ENCODE measurements at regions not wholly inside any gene's neighbourhood (a gene's known extent, or its start where the extent isn't known, plus 50 kb on each side); places are given as distances from the start of the nearest gene placed in this dataset.
"Not testable (repeated sequence)": the region's sequence is repeated elsewhere in the genome, so short reads cannot be mapped to it uniquely, and the experiment has no call there.

DNA sequence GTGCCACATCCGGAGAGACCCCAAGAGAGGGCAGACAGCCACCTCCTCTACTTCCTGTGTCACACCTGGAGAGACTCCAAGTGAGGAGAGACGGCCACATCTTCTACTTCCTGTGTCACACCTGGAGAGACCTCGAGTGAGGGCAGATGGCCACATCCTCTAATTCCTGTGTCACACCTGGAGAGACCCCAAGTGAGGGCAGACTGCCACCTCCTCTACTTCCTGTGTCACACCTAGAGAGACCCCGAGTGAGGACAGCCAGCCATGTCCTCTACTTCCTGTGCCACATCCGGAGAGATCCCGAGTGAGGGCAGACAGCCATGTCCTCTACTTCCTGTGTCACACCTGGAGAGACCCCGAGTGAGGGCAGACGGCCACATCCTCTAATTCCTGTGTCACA lies 150.7 kb upstream of the CDH4 start:
- not testable (repeated sequence) for H3K4me3 ChIP-seq (replicated peaks; ENCODE audit: insufficient read depth, low read length); H3K27me3 ChIP-seq (ENCODE audit: insufficient read depth, poor library complexity, severe bottlenecking); H3K27ac ChIP-seq (replicated peaks); DNase-seq (ENCODE audit: low read depth in 1 of 2, low spot score in 1 of 2)

DNA sequence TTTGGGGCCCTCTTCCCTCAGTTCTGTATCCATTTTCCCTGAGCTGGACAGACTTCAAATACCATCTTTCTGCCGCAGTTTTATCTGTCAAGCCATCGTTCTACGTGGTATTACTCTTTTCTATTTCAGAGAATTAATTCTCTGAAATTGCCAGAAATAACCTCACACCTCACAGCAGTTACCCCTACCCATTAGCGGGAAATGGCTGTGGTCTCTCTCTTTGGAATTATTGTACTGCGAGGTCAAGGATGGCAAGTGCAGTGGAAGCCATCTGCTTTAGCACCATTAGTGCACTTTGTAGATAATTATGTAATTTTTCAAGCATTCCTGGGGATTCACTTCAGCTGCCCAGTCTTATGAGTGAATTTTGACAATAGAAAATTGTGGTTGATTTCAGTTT lies 147.8 kb upstream of the CDH4 start:
- no peak for DNase-seq (ENCODE audit: low read depth in 1 of 2, low spot score in 1 of 2)
- Histone ChIP-seq H3K27ac (replicated peaks) (no peak overlapping the region), H3K4me3 (replicated peaks; ENCODE audit: insufficient read depth, low read length) (no peak overlapping the region), H3K27me3 (ENCODE audit: insufficient read depth, poor library complexity, severe bottlenecking) (no peaks in the 10 kb centered on the region)
- TF ChIP-seq POLR2AphosphoS5 (IDR thresholded peaks at IDR 0.05; ENCODE audit: low read depth) (no peak), GABPA (IDR thresholded peaks at IDR 0.05; ENCODE audit: low read depth) (no peak), SPI1 (IDR thresholded peaks at IDR 0.05; ENCODE audit: borderline replicate concordance, low read depth) (no peak)
- TF ChIP-seq, protein P1, sequence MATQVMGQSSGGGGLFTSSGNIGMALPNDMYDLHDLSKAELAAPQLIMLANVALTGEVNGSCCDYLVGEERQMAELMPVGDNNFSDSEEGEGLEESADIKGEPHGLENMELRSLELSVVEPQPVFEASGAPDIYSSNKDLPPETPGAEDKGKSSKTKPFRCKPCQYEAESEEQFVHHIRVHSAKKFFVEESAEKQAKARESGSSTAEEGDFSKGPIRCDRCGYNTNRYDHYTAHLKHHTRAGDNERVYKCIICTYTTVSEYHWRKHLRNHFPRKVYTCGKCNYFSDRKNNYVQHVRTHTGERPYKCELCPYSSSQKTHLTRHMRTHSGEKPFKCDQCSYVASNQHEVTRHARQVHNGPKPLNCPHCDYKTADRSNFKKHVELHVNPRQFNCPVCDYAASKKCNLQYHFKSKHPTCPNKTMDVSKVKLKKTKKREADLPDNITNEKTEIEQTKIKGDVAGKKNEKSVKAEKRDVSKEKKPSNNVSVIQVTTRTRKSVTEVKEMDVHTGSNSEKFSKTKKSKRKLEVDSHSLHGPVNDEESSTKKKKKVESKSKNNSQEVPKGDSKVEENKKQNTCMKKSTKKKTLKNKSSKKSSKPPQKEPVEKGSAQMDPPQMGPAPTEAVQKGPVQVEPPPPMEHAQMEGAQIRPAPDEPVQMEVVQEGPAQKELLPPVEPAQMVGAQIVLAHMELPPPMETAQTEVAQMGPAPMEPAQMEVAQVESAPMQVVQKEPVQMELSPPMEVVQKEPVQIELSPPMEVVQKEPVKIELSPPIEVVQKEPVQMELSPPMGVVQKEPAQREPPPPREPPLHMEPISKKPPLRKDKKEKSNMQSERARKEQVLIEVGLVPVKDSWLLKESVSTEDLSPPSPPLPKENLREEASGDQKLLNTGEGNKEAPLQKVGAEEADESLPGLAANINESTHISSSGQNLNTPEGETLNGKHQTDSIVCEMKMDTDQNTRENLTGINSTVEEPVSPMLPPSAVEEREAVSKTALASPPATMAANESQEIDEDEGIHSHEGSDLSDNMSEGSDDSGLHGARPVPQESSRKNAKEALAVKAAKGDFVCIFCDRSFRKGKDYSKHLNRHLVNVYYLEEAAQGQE (IDR thresholded peaks at IDR 0.05; ENCODE audit: insufficient replicate concordance, low read depth) = no peak
- TF ChIP-seq, protein P2, sequence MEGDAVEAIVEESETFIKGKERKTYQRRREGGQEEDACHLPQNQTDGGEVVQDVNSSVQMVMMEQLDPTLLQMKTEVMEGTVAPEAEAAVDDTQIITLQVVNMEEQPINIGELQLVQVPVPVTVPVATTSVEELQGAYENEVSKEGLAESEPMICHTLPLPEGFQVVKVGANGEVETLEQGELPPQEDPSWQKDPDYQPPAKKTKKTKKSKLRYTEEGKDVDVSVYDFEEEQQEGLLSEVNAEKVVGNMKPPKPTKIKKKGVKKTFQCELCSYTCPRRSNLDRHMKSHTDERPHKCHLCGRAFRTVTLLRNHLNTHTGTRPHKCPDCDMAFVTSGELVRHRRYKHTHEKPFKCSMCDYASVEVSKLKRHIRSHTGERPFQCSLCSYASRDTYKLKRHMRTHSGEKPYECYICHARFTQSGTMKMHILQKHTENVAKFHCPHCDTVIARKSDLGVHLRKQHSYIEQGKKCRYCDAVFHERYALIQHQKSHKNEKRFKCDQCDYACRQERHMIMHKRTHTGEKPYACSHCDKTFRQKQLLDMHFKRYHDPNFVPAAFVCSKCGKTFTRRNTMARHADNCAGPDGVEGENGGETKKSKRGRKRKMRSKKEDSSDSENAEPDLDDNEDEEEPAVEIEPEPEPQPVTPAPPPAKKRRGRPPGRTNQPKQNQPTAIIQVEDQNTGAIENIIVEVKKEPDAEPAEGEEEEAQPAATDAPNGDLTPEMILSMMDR (IDR thresholded peaks at IDR 0.05; ENCODE audit: insufficient read depth, low read length) = no peak

DNA sequence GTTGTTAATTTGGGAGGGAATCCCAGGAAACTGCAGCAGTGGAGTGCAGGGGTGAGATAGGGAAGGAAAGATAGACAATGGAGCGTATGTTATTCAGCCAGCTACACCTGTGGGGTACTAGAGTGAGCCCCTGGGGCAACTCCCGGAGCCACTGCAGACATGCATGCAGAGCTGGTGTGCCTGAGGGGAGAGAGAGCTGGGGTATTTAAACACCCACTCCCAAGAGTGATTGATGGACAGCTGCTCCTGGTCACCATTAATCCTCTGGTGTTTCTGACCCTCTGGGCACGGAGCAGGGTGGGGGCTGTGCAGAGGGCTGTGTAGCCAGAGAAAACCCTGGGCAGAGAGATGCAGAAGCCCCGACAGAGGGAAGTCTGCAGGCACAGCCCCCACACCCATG lies 146.7 kb upstream of the CDH4 start:
- no peak for DNase-seq (ENCODE audit: low read depth in 1 of 2, low spot score in 1 of 2)
- no peak overlapping the region for H3K4me3 ChIP-seq (replicated peaks; ENCODE audit: insufficient read depth, low read length)
- TF ChIP-seq POLR2AphosphoS5 (IDR thresholded peaks at IDR 0.05; ENCODE audit: low read depth) = no peak
- no peak for TF ChIP-seq GABPA (IDR thresholded peaks at IDR 0.05; ENCODE audit: low read depth)
- TF ChIP-seq, protein P1 (IDR thresholded peaks at IDR 0.05; ENCODE audit: insufficient replicate concordance, low read depth) = no peak
- TF ChIP-seq, protein P2 (IDR thresholded peaks at IDR 0.05; ENCODE audit: insufficient read depth, low read length) = no peak
- no peak for TF ChIP-seq SPI1 (IDR thresholded peaks at IDR 0.05; ENCODE audit: borderline replicate concordance, low read depth)
- no peak overlapping the region for H3K27ac ChIP-seq (replicated peaks)
- no peaks in the 10 kb centered on the region for H3K27me3 ChIP-seq (ENCODE audit: insufficient read depth, poor library complexity, severe bottlenecking)

DNA sequence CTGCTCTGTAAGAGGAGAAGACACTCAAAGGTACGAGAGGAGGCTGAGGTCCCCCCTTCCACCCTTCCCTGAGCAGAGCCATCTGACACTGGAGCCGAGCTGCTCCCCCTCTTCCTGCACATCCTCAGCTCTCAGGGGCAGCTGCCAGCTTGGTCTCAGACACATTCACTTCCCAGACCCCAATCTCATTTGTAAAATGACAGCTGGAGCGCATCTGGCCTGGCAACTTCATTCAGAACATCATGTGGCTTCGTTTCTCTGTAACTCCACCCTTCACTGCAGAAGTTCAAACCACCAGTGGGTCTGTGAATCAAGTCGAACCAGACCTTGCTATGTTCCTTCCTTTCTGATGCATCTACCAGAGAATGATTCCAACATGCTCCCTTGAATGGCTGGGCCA lies 145.6 kb upstream of the CDH4 start:
- DNase-seq (ENCODE audit: low read depth in 1 of 2, low spot score in 1 of 2) = no peak
- H3K27me3 ChIP-seq (ENCODE audit: insufficient read depth, poor library complexity, severe bottlenecking) = no peaks in the 10 kb centered on the region
- H3K27ac ChIP-seq (replicated peaks) = no peak overlapping the region
- no peak overlapping the region for H3K4me3 ChIP-seq (replicated peaks; ENCODE audit: insufficient read depth, low read length)
- TF ChIP-seq, protein P2 (IDR thresholded peaks at IDR 0.05; ENCODE audit: insufficient read depth, low read length) = no peak
- no peak for TF ChIP-seq POLR2AphosphoS5 (IDR thresholded peaks at IDR 0.05; ENCODE audit: low read depth)

Data from HL-60 (cell line).